ENCODE measurements at regions not wholly inside any gene's neighbourhood (a gene's known extent, or its start where the extent isn't known, plus 50 kb on each side); places are given as distances from the start of the nearest gene placed in this dataset.

GRCh38 chr5:8561224-8561840 is 692.4 kb downstream of the MTRR start:
- TF ChIP-seq MYC (IDR thresholded peaks at IDR 0.05; ENCODE audit: low read depth, low read length) (no peak), CTCF (IDR thresholded peaks at IDR 0.05; ENCODE audit: low read depth, low read length) (no peak)
